ENCODE measurements at regions not wholly inside any gene's neighbourhood (a gene's known extent, or its start where the extent isn't known, plus 50 kb on each side); places are given as distances from the start of the nearest gene placed in this dataset.

GRCh38 chr12:124222368-124223245 lies 72.3 kb upstream of the RFLNA start:
- DNase-seq (ENCODE audit: low read depth in 1 of 2, low spot score in 2 of 2) (no peak), FAIRE-seq (no peak)
- Histone ChIP-seq H2AFZ (ENCODE audit: low read length) (no peak overlapping the region), H3K56ac (replicated peaks; ENCODE audit: insufficient read length, low read depth, low read length) (no peak overlapping the region), H3K4me1 (replicated peaks in 1 of 4; ENCODE audit: control insufficient read depth in 3 of 4, insufficient read depth in 4 of 4, low read length in 3 of 4) (peaks cover 0 to under 1% (median 0%) of the 10 kb centered on the region in 4 experiments; a peak in 2 of 7 replicates), H4K20me1 (replicated peaks in 1 of 2; ENCODE audit: control insufficient read depth in 1 of 2, insufficient read depth in 2 of 2, low read length in 2 of 2) (no peaks in the 10 kb centered on the region), H3K79me2 (ENCODE audit: control insufficient read depth in 1 of 2, insufficient read depth in 2 of 2, low read length in 2 of 2) (no peaks in the 10 kb centered on the region), H2BK20ac (ENCODE audit: low read length) (no peak overlapping the region), H3K79me1 (ENCODE audit: low read depth, low read length) (no peaks in the 10 kb centered on the region), H3K36me3 (ENCODE audit: control insufficient read depth in 2 of 4, insufficient read depth in 4 of 4, low read length in 3 of 4) (no peaks in the 10 kb centered on the region), H3K9ac (replicated peaks in 1 of 4; ENCODE audit: extremely low read depth in 1 of 4, low read depth in 3 of 4, low read length in 3 of 4) (no peak overlapping the region), H3K27ac (ENCODE audit: low read depth, low read length) (no peak overlapping the region), H3K4me3 (ENCODE audit: extremely low read depth in 1 of 4, insufficient read depth in 2 of 4, low read depth in 3 of 4, low read length in 4 of 4) (no peak overlapping the region), H2BK15ac (ENCODE audit: low read length) (no peak overlapping the region), H3K18ac (ENCODE audit: extremely low read depth, low read length) (no peak overlapping the region), H3K4me2 (ENCODE audit: insufficient read depth in 1 of 2, low read depth in 2 of 2, low read length in 2 of 2) (no peak overlapping the region), H2BK12ac (ENCODE audit: low read depth, low read length) (no peak overlapping the region), H4K5ac (ENCODE audit: insufficient read length, low read depth, low read length) (no peak overlapping the region), H3K4ac (replicated peaks; ENCODE audit: insufficient read length, low read depth, low read length) (no peak overlapping the region), H3K27me3 (replicated peaks in 1 of 4; ENCODE audit: control insufficient read depth in 3 of 4, extremely low read depth in 1 of 4, insufficient read depth in 3 of 4, low read length in 3 of 4) (no peaks in the 10 kb centered on the region), H3K14ac (ENCODE audit: insufficient read length) (no peak overlapping the region), H2BK5ac (ENCODE audit: low read depth, low read length) (no peak overlapping the region), H3K23ac (ENCODE audit: insufficient read length) (no peak overlapping the region), H4K8ac (ENCODE audit: extremely low read depth, insufficient read depth, low read length) (no peak overlapping the region), H3K9me3 (ENCODE audit: insufficient read depth in 2 of 2, low read depth in 1 of 2, low read length in 1 of 2) (no peaks in the 10 kb centered on the region), H3K23me2 (ENCODE audit: low read depth, low read length) (no peaks in the 10 kb centered on the region), H2AK5ac (ENCODE audit: low read depth, low read length) (no peak overlapping the region), H2BK120ac (replicated peaks; ENCODE audit: low read depth, low read length) (no peak overlapping the region), H4K91ac (replicated peaks; ENCODE audit: insufficient read length, low read length) (no peak overlapping the region)
- ChIA-PET CTCF (ENCODE audit: partially characterized antibody) (interaction anchor here (0.7 to 1.5 kb wide), 2 partner anchors 9 to 110 kb away, joined by 3 to 5 read pairs; no protein-coding TSS in a partner anchor), POLR2A (ENCODE audit: partially characterized antibody) (interaction anchor here (1.2 kb wide), 1 partner anchor 11 kb away, joined by 4 read pairs; no protein-coding TSS in a partner anchor)
- 89% methylated on average over 14 of the region's 14 CpGs; no CpG with 5 or more reads in 1 of the 2 experiments for WGBS, 2 experiments (ENCODE audit: extremely low coverage in 1 of 2, insufficient coverage in 1 of 2, insufficient read length in 1 of 2, insufficient replicate concordance in 2 of 2, low coverage in 1 of 2, low lambda C conversion rate in 2 of 2, missing lambda C conversion rate in 1 of 2)
- TF ChIP-seq NANOG (IDR thresholded peaks at IDR 0.05; ENCODE audit: insufficient read depth, low read depth, low read length, poor library complexity, severe bottlenecking) (no peak), RXRA (IDR thresholded peaks at IDR 0.05; ENCODE audit: insufficient read depth, low read depth, low read length) (no peak), PHF8 (conservative IDR thresholded peaks at IDR 0.05; ENCODE audit: low read depth, low read length) (no peak), TAF1 (IDR thresholded peaks at IDR 0.05; ENCODE audit: low read depth, low read length) (no peak), RAD21 (IDR thresholded peaks at IDR 0.05 in 1 of 2, conservative IDR thresholded peaks at IDR 0.05 in 1 of 2; ENCODE audit: low read depth in 2 of 2, low read length in 2 of 2) (no peak), TCF12 (IDR thresholded peaks at IDR 0.05; ENCODE audit: low read depth, low read length) (no peak), CTCF (IDR thresholded peaks at IDR 0.05; ENCODE audit: control extremely low read depth in 1 of 3, insufficient read depth in 1 of 3, low read depth in 1 of 3, low read length in 3 of 3) (no peak), TEAD4 (IDR thresholded peaks at IDR 0.05; ENCODE audit: low read depth, low read length) (no peak), CBX8 (IDR thresholded peaks at IDR 0.05; ENCODE audit: borderline replicate concordance, low read depth, low read length) (no peak)
